H1 (cell line): ENCODE measurements at regions not wholly inside any gene's neighbourhood (a gene's known extent, or its start where the extent isn't known, plus 50 kb on each side); places are given as distances from the start of the nearest gene placed in this dataset.

Source experiments
- CTCF ChIP-seq, 3 experiments: IDR thresholded peaks; 1 replicate in 2 of 3; 2 replicates in 1 of 3; pipeline versions ENCODE4 v1.5.1 to v1.6.1; 2011; ENCODE audit warnings: low read length in 3 of 3, mild to moderate bottlenecking in 3 of 3, inconsistent platforms in 2 of 3, low read depth in 1 of 3, moderate library complexity in 1 of 3; ENCODE audit not compliant: insufficient read depth in 1 of 3; ENCODE audit errors: control extremely low read depth in 1 of 3
- KDM1A ChIP-seq: fragments of 200-600, 300-600 bp; sonication (generic); IDR thresholded peaks from 2 replicates; pipeline ENCODE4 v1.7.1; 2016; ENCODE audit warnings: mild to moderate bottlenecking, low read length, borderline replicate concordance
- NANOG ChIP-seq: IDR thresholded peaks from 2 replicates; pipeline ENCODE4 v1.6.1; 2011; ENCODE audit warnings: low read length, low read depth, mild to moderate bottlenecking, inconsistent platforms; ENCODE audit not compliant: insufficient read depth, poor library complexity, severe bottlenecking
- RAD21 ChIP-seq, 2 experiments: IDR thresholded peaks in 1 of 2; conservative IDR thresholded peaks in 1 of 2; 2 replicates each; pipeline ENCODE4 v1.6.1; 2011; ENCODE audit warnings: low read depth in 2 of 2, low read length in 2 of 2, improper control_type of control experiment in 1 of 2, inconsistent platforms in 1 of 2, mild to moderate bottlenecking in 1 of 2, moderate library complexity in 1 of 2
- SP2 ChIP-seq: IDR thresholded peaks from 2 replicates; pipeline ENCODE4 v1.6.1; 2012; ENCODE audit warnings: mild to moderate bottlenecking, low read length, inconsistent platforms
- ZNF274 ChIP-seq: IDR thresholded peaks from 2 replicates; pipeline ENCODE4 v1.7.0; 2012; ENCODE audit warnings: low read length, borderline replicate concordance; ENCODE audit errors: extremely low read depth

- no peak for TF ChIP-seq NANOG
- TF ChIP-seq ZNF274 = no peak
- no peak for TF ChIP-seq CTCF (IDR thresholded peaks at IDR 0.05; ENCODE audit: control extremely low read depth in 1 of 3, insufficient read depth in 1 of 3, low read depth in 1 of 3, low read length in 3 of 3)
- no peak for TF ChIP-seq SP2
- no peak for TF ChIP-seq KDM1A
- TF ChIP-seq RAD21 (IDR thresholded peaks at IDR 0.05 in 1 of 2, conservative IDR thresholded peaks at IDR 0.05 in 1 of 2; ENCODE audit: low read depth in 2 of 2, low read length in 2 of 2) = no peak
Measured at GRCh38 chr1:215402147-215402546, 165.0 kb upstream of the KCTD3 start.
